K562 (cell line): ENCODE measurements at regions not wholly inside any gene's neighbourhood (a gene's known extent, or its start where the extent isn't known, plus 50 kb on each side); places are given as distances from the start of the nearest gene placed in this dataset.

Experiments used
- ATAC-seq: fragments of 200-7000 bp; cut with Tn5 transposase; 3 replicates; pipeline ENCODE4 v1.9.1; 2020; ENCODE audit warnings: moderate library complexity
- BruUV-seq: library from RNA; stranded (reverse); fragments of 400-500 nt; replicated peaks from 2 replicates; lab custom pipeline; 2021; lab: Mats Ljungman, UMichigan
- CTCF ChIA-PET: fragments of 300-600 bp; formaldehyde crosslinking; extraction: SDS; loops from one replicate; lab custom pipeline; 2021; ENCODE audit warnings: low intra/inter-chr PET ratio; lab: Yijun Ruan, JAX
- POLR2A ChIA-PET: fragments of 300-600, 350-650 bp; sonication (Branson Sonifier 250); formaldehyde crosslinking; extraction: SDS; loops from one replicate; lab custom pipeline; 2021; ENCODE audit warnings: antibody characterized with exemption, inconsistent platforms; lab: Yijun Ruan, JAX
- DNase-seq, 4 experiments: peaks; one replicate each; pipeline versions ENCODE4 v3.0.0 to v3.0.0-alpha.2; 2011 to 2018; ENCODE audit warnings: low spot score in 3 of 4, mixed read lengths in 3 of 4; ENCODE audit errors: extremely low read depth in 1 of 4
- FAIRE-seq: peaks from 2 replicates; lab custom pipeline; 2011; peaks lifted over from hg19 to GRCh38; lab: Jason Lieb, UNC
- H2AFZ ChIP-seq: 2 replicates; pipeline ENCODE4 v1.6.0; 2011; ENCODE audit warnings: low read depth, low read length, control low read depth, inconsistent platforms
- H3K27ac ChIP-seq: fragments of 200-600 bp; 3 replicates; pipeline ENCODE4 v1.8.0; 2011; ENCODE audit warnings: low read depth, mild to moderate bottlenecking, control low read depth, inconsistent platforms, low read length, moderate library complexity, mixed read lengths; ENCODE audit errors: extremely low read depth
- H3K27me3 ChIP-seq, 2 experiments: fragments of 300-600 bp in 1 of 2; 2 replicates in 1 of 2; 3 replicates in 1 of 2; pipeline versions ENCODE4 v1.6.0 to v1.8.0; 2011; ENCODE audit warnings: inconsistent platforms in 2 of 2, low read length in 2 of 2, mild to moderate bottlenecking in 1 of 2, mixed read lengths in 1 of 2, moderate library complexity in 1 of 2; ENCODE audit not compliant: control insufficient read depth in 2 of 2, insufficient read depth in 2 of 2
- H3K36me3 ChIP-seq: fragments of 300-600 bp; 3 replicates; pipeline ENCODE4 v1.8.0; 2011; ENCODE audit warnings: mild to moderate bottlenecking, low read length, inconsistent platforms; ENCODE audit not compliant: control insufficient read depth, insufficient read depth
- H3K4me1 ChIP-seq, 2 experiments: fragments of 200-600 bp in 1 of 2; replicated peaks in 1 of 2; 2 replicates in 1 of 2; 3 replicates in 1 of 2; pipeline versions ENCODE4 v1.5.1 to v1.8.0; 2011; ENCODE audit warnings: inconsistent platforms in 2 of 2, low read length in 2 of 2, mild to moderate bottlenecking in 1 of 2, mixed read lengths in 1 of 2, moderate library complexity in 1 of 2; ENCODE audit not compliant: control insufficient read depth in 2 of 2, insufficient read depth in 2 of 2
- H3K4me2 ChIP-seq: 2 replicates; pipeline ENCODE4 v1.6.1; 2011; ENCODE audit warnings: low read length, control low read depth, inconsistent platforms, mixed read lengths; ENCODE audit not compliant: insufficient read depth
- H3K4me3 ChIP-seq: fragments of 200-600 bp; sonication (generic), shearing (Covaris generic); 2 replicates; pipeline ENCODE4 v1.5.1; 2016; ENCODE audit warnings: control low read depth, inconsistent platforms
- H3K79me2 ChIP-seq: fragments of 200-600 bp; 3 replicates; pipeline ENCODE4 v1.8.0; 2011; ENCODE audit warnings: low read length, inconsistent platforms; ENCODE audit not compliant: control insufficient read depth, insufficient read depth
- H3K9ac ChIP-seq, 2 experiments: 2 replicates each; pipeline versions ENCODE4 v1.6.0 to v1.6.1; 2011; ENCODE audit warnings: low read depth in 2 of 2, low read length in 2 of 2, control low read depth in 1 of 2, inconsistent platforms in 1 of 2, mild to moderate bottlenecking in 1 of 2, mixed read lengths in 1 of 2; ENCODE audit not compliant: insufficient read depth in 1 of 2
- H3K9me1 ChIP-seq: one replicate; pipeline ENCODE4 v1.6.0; 2011; ENCODE audit warnings: inconsistent platforms, mild to moderate bottlenecking, low read length, moderate library complexity; ENCODE audit not compliant: control insufficient read depth, insufficient read depth
- H3K9me3 ChIP-seq: replicated peaks from 2 replicates; pipeline ENCODE4 v1.5.1; 2011; ENCODE audit warnings: low read depth, low read length, inconsistent platforms; ENCODE audit not compliant: control insufficient read depth, insufficient read depth
- H4K20me1 ChIP-seq: replicated peaks from 2 replicates; pipeline ENCODE4 v1.6.1; 2011; ENCODE audit warnings: low read length, inconsistent platforms, mixed read lengths; ENCODE audit not compliant: control insufficient read depth, insufficient read depth
- ADNP ChIP-seq: fragments of 200-800 bp; sonication (Bioruptor generic); IDR thresholded peaks from 2 replicates; pipeline ENCODE4 v1.6.1; 2016; ENCODE audit warnings: missing genetic modification characterization, missing compliant biosample characterization
- CBX3 ChIP-seq, 2 experiments: IDR thresholded peaks; 1 replicate in 1 of 2; 2 replicates in 1 of 2; pipeline ENCODE4 v1.6.1; 2012; ENCODE audit warnings: inconsistent platforms in 2 of 2, low read length in 2 of 2, borderline replicate concordance in 1 of 2, control low read depth in 1 of 2
- ELF4 ChIP-seq: fragments of 450-650 bp; formaldehyde crosslinking; IDR thresholded peaks from 2 replicates; pipeline ENCODE4 v1.4.0; 2022; ENCODE audit warnings: missing genetic modification characterization
- ETV5 ChIP-seq: sonication (generic); formaldehyde crosslinking; IDR thresholded peaks from 2 replicates; pipeline ENCODE4 v1.4.0; 2020; ENCODE audit warnings: low read depth, mild to moderate bottlenecking, missing genetic modification reagents
- HNRNPLL ChIP-seq: fragments of 200-400 bp; formaldehyde crosslinking; IDR thresholded peaks from 2 replicates; pipeline ENCODE4 v1.6.1; 2017; ENCODE audit warnings: low read length, low read depth, mild to moderate bottlenecking; ENCODE audit not compliant: poor library complexity, severe bottlenecking
- LCOR ChIP-seq: sonication (generic); formaldehyde crosslinking; IDR thresholded peaks from 2 replicates; pipeline ENCODE4 v1.8.0; 2022; ENCODE audit warnings: mild to moderate bottlenecking, missing genetic modification reagents
- MCM3 ChIP-seq: fragments of 450-650 bp; IDR thresholded peaks from 2 replicates; pipeline ENCODE4 v1.6.1; 2016
- MYBL2 ChIP-seq, 2 experiments: fragments of 450-650 bp in 1 of 2; sonication (generic) in 1 of 2; formaldehyde crosslinking in 1 of 2; IDR thresholded peaks; 2 replicates each; pipeline versions ENCODE4 v1.6.1 to v1.8.1; 2017 to 2022; ENCODE audit warnings: borderline replicate concordance in 1 of 2, inconsistent platforms in 1 of 2, low read depth in 1 of 2, mild to moderate bottlenecking in 1 of 2, missing genetic modification reagents in 1 of 2, moderate library complexity in 1 of 2
- MYC ChIP-seq, 2 experiments: fragments of 250-450 bp in 1 of 2; sonication (Bioruptor Pico) in 1 of 2; IDR thresholded peaks; 2 replicates each; pipeline versions ENCODE4 v1.5.1 to v1.6.1; 2012 to 2021; ENCODE audit warnings: low read depth in 2 of 2, borderline replicate concordance in 1 of 2, improper control_type of control experiment in 1 of 2, low read length in 1 of 2, mild to moderate bottlenecking in 1 of 2, moderate library complexity in 1 of 2
- SRSF3 ChIP-seq: fragments of 200-400 bp; formaldehyde crosslinking; IDR thresholded peaks from 2 replicates; pipeline ENCODE4 v1.6.1; 2016; ENCODE audit warnings: mild to moderate bottlenecking, low read length, moderate library complexity; ENCODE audit not compliant: insufficient read depth
- STAG1 ChIP-seq: sonication (generic); formaldehyde crosslinking; IDR thresholded peaks from 2 replicates; pipeline ENCODE4 v1.5.0; 2020; ENCODE audit warnings: missing genetic modification reagents, borderline replicate concordance
- SUPT5H ChIP-seq: fragments of 450-650 bp; IDR thresholded peaks from 2 replicates; pipeline ENCODE4 v1.6.1; 2016
- ZBTB2 ChIP-seq: fragments of 450-650 bp; IDR thresholded peaks from 2 replicates; pipeline ENCODE4 v1.6.1; 2016; ENCODE audit warnings: antibody characterized with exemption
- ZKSCAN8 ChIP-seq: fragments of 200-800 bp; sonication (Bioruptor generic); IDR thresholded peaks from 2 replicates; pipeline ENCODE4 v1.6.1; 2016; ENCODE audit warnings: missing genetic modification characterization, missing compliant biosample characterization
- ZNF431 ChIP-seq: sonication (generic); formaldehyde crosslinking; IDR thresholded peaks from 2 replicates; pipeline ENCODE4 v1.8.0; 2022; ENCODE audit warnings: mild to moderate bottlenecking, missing genetic modification reagents
- ZNF655 ChIP-seq: fragments of 250-450 bp; sonication (Bioruptor Pico); IDR thresholded peaks from 2 replicates; pipeline ENCODE4 v1.5.0; 2021
- ZNF707 ChIP-seq: fragments of 250-450 bp; sonication (Bioruptor Pico); conservative IDR thresholded peaks from 2 replicates; pipeline ENCODE4 v1.8.0; 2022; ENCODE audit warnings: inconsistent platforms, mild to moderate bottlenecking, moderate library complexity
- ZSCAN29 ChIP-seq: fragments of 450-650 bp; IDR thresholded peaks from 2 replicates; pipeline ENCODE4 v1.6.1; 2017
- WGBS: fragments of 100-300 bp; shearing (Covaris generic); methylation state at CpG from one replicate; pipeline ENCODE4 v1.1.6; 2016; ENCODE audit warnings: low coverage, mixed read lengths; ENCODE audit not compliant: insufficient coverage; ENCODE audit errors: missing lambda C conversion rate; 5-methylcytosine and 5-hydroxymethylcytosine counted together
- in situ Hi-C: fragments of 300-500 bp; cut with MboI; formaldehyde crosslinking; loops from 4 replicates; pipeline ENCODE4 v1.15.0; 2018; ENCODE audit warnings: inconsistent platforms, mixed read lengths
- intact Hi-C: fragments of 100-400 bp; cut with micrococcal nuclease; formaldehyde crosslinking; loops from 2 replicates; pipeline ENCODE4 v1.14.2; 2022
- TF ChIP-seq, protein P1 (sequence below): fragments of 450-650 bp; formaldehyde crosslinking; IDR thresholded peaks from 2 replicates; pipeline ENCODE4 v1.4.0; 2022; ENCODE audit warnings: missing genetic modification characterization

DNA sequence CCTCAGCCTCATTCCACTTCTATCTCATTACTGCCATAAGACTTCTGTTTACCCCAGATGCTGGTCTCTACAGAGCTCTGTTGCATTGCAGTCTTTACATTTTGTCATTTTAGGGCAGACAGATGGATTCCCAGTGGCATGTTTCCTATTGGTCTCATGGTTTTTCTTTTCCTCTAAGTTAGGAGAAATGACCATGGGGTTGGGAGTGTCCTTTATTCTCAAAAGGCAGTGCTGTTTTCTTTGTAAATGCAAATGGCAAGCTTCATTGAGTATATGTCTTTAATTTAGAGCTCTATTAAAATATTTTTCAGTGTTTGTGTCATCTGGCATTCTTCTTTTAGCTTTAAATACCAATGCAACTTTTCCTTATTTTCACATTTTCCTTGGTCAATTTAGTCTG, 57.0 kb downstream of the MSTN start (continued):
- TF ChIP-seq MYC (IDR thresholded peaks at IDR 0.05; ENCODE audit: low read depth, low read length) = no peak
- no peak for TF ChIP-seq MYC (CRISPR knock-in tag; IDR thresholded peaks at IDR 0.05; ENCODE audit: borderline replicate concordance, low read depth)

- FAIRE-seq (no peak), DNase-seq (no peak), ATAC-seq (no peak)
- H3K4me2 ChIP-seq = no peak overlapping the region
- no peak overlapping the region for H3K27ac ChIP-seq
- WGBS = 15% methylated on average over 7 of the region's 7 CpGs
- no peak overlapping the region for H2AFZ ChIP-seq
- ChIA-PET POLR2A (no interaction called here), CTCF (no interaction called here)
- no TSS peak for BruUV-seq
- no peaks in the 10 kb centered on the region for H4K20me1 ChIP-seq
- TF ChIP-seq CBX3 (IDR thresholded peaks at IDR 0.05; ENCODE audit: borderline replicate concordance in 1 of 2, low read length in 2 of 2) = no peak
- no peak for TF ChIP-seq ZKSCAN8 (CRISPR knock-in tag)
- no peak for TF ChIP-seq SRSF3
- TF ChIP-seq LCOR (CRISPR knock-in tag) = no peak
- no peak for TF ChIP-seq MCM3
- no peak for TF ChIP-seq SUPT5H
- no peak for TF ChIP-seq ETV5 (CRISPR knock-in tag)
- TF ChIP-seq, protein P1, sequence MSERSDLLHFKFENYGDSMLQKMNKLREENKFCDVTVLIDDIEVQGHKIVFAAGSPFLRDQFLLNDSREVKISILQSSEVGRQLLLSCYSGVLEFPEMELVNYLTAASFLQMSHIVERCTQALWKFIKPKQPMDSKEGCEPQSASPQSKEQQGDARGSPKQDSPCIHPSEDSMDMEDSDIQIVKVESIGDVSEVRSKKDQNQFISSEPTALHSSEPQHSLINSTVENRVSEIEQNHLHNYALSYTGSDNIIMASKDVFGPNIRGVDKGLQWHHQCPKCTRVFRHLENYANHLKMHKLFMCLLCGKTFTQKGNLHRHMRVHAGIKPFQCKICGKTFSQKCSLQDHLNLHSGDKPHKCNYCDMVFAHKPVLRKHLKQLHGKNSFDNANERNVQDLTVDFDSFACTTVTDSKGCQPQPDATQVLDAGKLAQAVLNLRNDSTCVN = no peak
- TF ChIP-seq ELF4 = no peak
- TF ChIP-seq ZBTB2 = no peak
- no peak for TF ChIP-seq ZNF655 (CRISPR knock-in tag)
- no peak for TF ChIP-seq ZNF431 (CRISPR knock-in tag)
- no peak for TF ChIP-seq ZSCAN29
- no peak for TF ChIP-seq STAG1
- TF ChIP-seq HNRNPLL = no peak
- TF ChIP-seq ADNP = no peak
- no peak for TF ChIP-seq MYBL2 (IDR thresholded peaks at IDR 0.05; ENCODE audit: low read depth)
- no peak for TF ChIP-seq MYBL2 (CRISPR knock-in tag; IDR thresholded peaks at IDR 0.05; ENCODE audit: borderline replicate concordance)
- no peak for TF ChIP-seq ZNF707 (CRISPR knock-in tag)
- H3K4me1 ChIP-seq = no peaks in the 10 kb centered on the region
- H3K27me3 ChIP-seq = no peaks in the 10 kb centered on the region; a peak in 2 of 5 replicates
- in situ Hi-C loops (no loop called here), intact Hi-C loops (no loop called here)
- H3K36me3 ChIP-seq = no peaks in the 10 kb centered on the region
- H3K9me3 ChIP-seq = no peaks in the 10 kb centered on the region
- H3K79me2 ChIP-seq = no peaks in the 10 kb centered on the region
- H3K9me1 ChIP-seq = no peaks in the 10 kb centered on the region
- H3K9ac ChIP-seq = no peak overlapping the region
- no peak overlapping the region for H3K4me3 ChIP-seq
Measured at GRCh38 chr2:189999661-190000060, 62.9 kb downstream of the MSTN start.
